Endothelial cell of umbilical vein (primary cell): ENCODE measurements at regions not wholly inside any gene's neighbourhood (a gene's known extent, or its start where the extent isn't known, plus 50 kb on each side); places are given as distances from the start of the nearest gene placed in this dataset.

Experiments used
- BruUV-seq: library from RNA; stranded (reverse); fragments of 400-500 nt; replicated peaks from 2 replicates; lab custom pipeline; 2021; lab: Mats Ljungman, UMichigan
- CTCF ChIA-PET: fragments of 300-600, 350-600 bp; sonication (Branson Sonifier 250); formaldehyde crosslinking; loops from one replicate; lab custom pipeline; 2021; ENCODE audit warnings: antibody characterized with exemption, inconsistent platforms; lab: Charles Lee
- POLR2A ChIA-PET: fragments of 300-600, 350-600 bp; sonication (Branson Sonifier 250); formaldehyde crosslinking; loops from one replicate; lab custom pipeline; 2021; ENCODE audit warnings: antibody characterized with exemption, inconsistent platforms; lab: Charles Lee
- DNase-seq: peaks from one replicate; pipeline ENCODE4 v3.0.0-alpha.2; 2011; ENCODE audit warnings: low read depth, low spot score
- FAIRE-seq: peaks from 2 replicates; lab custom pipeline; 2011; peaks lifted over from hg19 to GRCh38; lab: Jason Lieb, UNC
- H2AFZ ChIP-seq: 2 replicates; pipeline ENCODE4 v1.6.0; 2012; ENCODE audit warnings: low read depth, low read length, control low read depth, inconsistent platforms
- H3K27ac ChIP-seq: 2 replicates; pipeline ENCODE4 v1.5.1; 2011; ENCODE audit warnings: low read depth, mild to moderate bottlenecking, control low read depth, low read length, moderate library complexity; ENCODE audit not compliant: insufficient read depth
- H3K27me3 ChIP-seq, 2 experiments: 2 replicates each; pipeline versions ENCODE4 v1.6.0 to v1.6.1; 2011; ENCODE audit warnings: low read length in 2 of 2, mixed read lengths in 1 of 2; ENCODE audit not compliant: control insufficient read depth in 2 of 2, insufficient read depth in 2 of 2
- H3K36me3 ChIP-seq, 2 experiments: 2 replicates in 1 of 2; 3 replicates in 1 of 2; pipeline ENCODE4 v1.5.1; 2011; ENCODE audit warnings: low read length in 2 of 2, mild to moderate bottlenecking in 1 of 2, moderate library complexity in 1 of 2; ENCODE audit not compliant: control insufficient read depth in 2 of 2, insufficient read depth in 2 of 2; ENCODE audit errors: extremely low read depth in 1 of 2
- H3K4me1 ChIP-seq: 3 replicates; pipeline ENCODE4 v1.5.1; 2011; ENCODE audit warnings: mild to moderate bottlenecking, low read length; ENCODE audit not compliant: control insufficient read depth, insufficient read depth; ENCODE audit errors: extremely low read depth
- H3K4me2 ChIP-seq: 2 replicates; pipeline ENCODE4 v1.6.1; 2011; ENCODE audit warnings: low read length, control low read depth, mixed read lengths; ENCODE audit not compliant: insufficient read depth
- H3K4me3 ChIP-seq, 3 experiments: fragments of 200-600 bp in 1 of 3; sonication (generic), shearing (Covaris generic) in 1 of 3; replicated peaks in 1 of 3; 2 replicates each; pipeline ENCODE4 v1.5.1; 2011 to 2016; ENCODE audit warnings: control low read depth in 3 of 3, low read length in 3 of 3, mild to moderate bottlenecking in 2 of 3, inconsistent platforms in 1 of 3, low read depth in 1 of 3, moderate library complexity in 1 of 3; ENCODE audit not compliant: insufficient read depth in 1 of 3
- H3K79me2 ChIP-seq: 2 replicates; pipeline ENCODE4 v1.6.0; 2012; ENCODE audit warnings: low read length, inconsistent platforms; ENCODE audit not compliant: control insufficient read depth, insufficient read depth
- H3K9ac ChIP-seq: replicated peaks from 2 replicates; pipeline ENCODE3; 2011; ENCODE audit warnings: low read length, control low read depth; ENCODE audit not compliant: insufficient read depth; ENCODE audit errors: extremely low read depth
- H3K9me1 ChIP-seq: replicated peaks from 3 replicates; pipeline ENCODE4 v1.6.0; 2011; ENCODE audit warnings: mild to moderate bottlenecking, low read length; ENCODE audit not compliant: control insufficient read depth, insufficient read depth; ENCODE audit errors: extremely low read depth
- H3K9me3 ChIP-seq: replicated peaks from 2 replicates; pipeline ENCODE4 v1.5.1; 2012; ENCODE audit warnings: low read length, inconsistent platforms; ENCODE audit not compliant: control insufficient read depth, insufficient read depth
- H4K20me1 ChIP-seq: replicated peaks from 2 replicates; pipeline ENCODE3; 2011; ENCODE audit warnings: mild to moderate bottlenecking, low read length; ENCODE audit not compliant: control insufficient read depth, insufficient read depth; ENCODE audit errors: extremely low read depth
- EZH2 ChIP-seq: IDR thresholded peaks from 2 replicates; pipeline ENCODE4 v1.6.1; 2012; ENCODE audit warnings: borderline replicate concordance, low read depth, mild to moderate bottlenecking, moderate library complexity, low read length, inconsistent platforms; ENCODE audit not compliant: severe bottlenecking
- FOS ChIP-seq: IDR thresholded peaks from 2 replicates; pipeline ENCODE4 v1.6.1; 2011; ENCODE audit warnings: mild to moderate bottlenecking, low read length, moderate library complexity, borderline replicate concordance; ENCODE audit not compliant: insufficient read depth
- GATA2 ChIP-seq: IDR thresholded peaks from 2 replicates; pipeline ENCODE4 v1.7.0; 2011; ENCODE audit warnings: low read depth, mild to moderate bottlenecking, moderate library complexity, mixed read lengths, low read length; ENCODE audit not compliant: insufficient read length, insufficient read depth
- JUN ChIP-seq: IDR thresholded peaks from 2 replicates; pipeline ENCODE4 v1.6.1; 2011; ENCODE audit warnings: borderline replicate concordance, low read depth; ENCODE audit not compliant: insufficient read length, insufficient read depth
- MYC ChIP-seq: IDR thresholded peaks from one replicate; pipeline ENCODE4 v1.6.1; 2011; ENCODE audit warnings: mild to moderate bottlenecking, low read depth, low read length
- POLR2A ChIP-seq: IDR thresholded peaks from 2 replicates; pipeline ENCODE4 v1.6.1; 2012; ENCODE audit warnings: low read depth, mild to moderate bottlenecking, control low read depth, low read length
- POLR2AphosphoS5 ChIP-seq: IDR thresholded peaks from 2 replicates; pipeline ENCODE4 v1.6.1; 2012; ENCODE audit warnings: low read depth, mild to moderate bottlenecking, control low read depth, low read length, moderate library complexity; ENCODE audit not compliant: insufficient read depth
- dilution Hi-C: fragments of 300-500 bp; cut with MboI; formaldehyde crosslinking; loops from one replicate; pipeline ENCODE4 v1.15.0; 2019; ENCODE audit warnings: low sequenced_read_pairs; ENCODE audit not compliant: extremely low pct_ligation_motif_present
- intact Hi-C: fragments of 100-400 bp; cut with micrococcal nuclease; formaldehyde crosslinking; loops from one replicate; pipeline ENCODE4 v1.10.0; 2022
- TF ChIP-seq, protein P1 (sequence below): IDR thresholded peaks from 2 replicates; pipeline ENCODE4 v1.6.1; 2011; ENCODE audit not compliant: insufficient read depth, insufficient read length
- TF ChIP-seq, protein P2 (sequence below), 2 donors: IDR thresholded peaks; 1 replicate in 1 of 2; 2 replicates in 1 of 2; pipeline ENCODE4 v1.5.1; 2011; ENCODE audit warnings: low read length in 2 of 2, mild to moderate bottlenecking in 2 of 2, moderate library complexity in 2 of 2, control low read depth in 1 of 2, inconsistent platforms in 1 of 2, low read depth in 1 of 2; ENCODE audit not compliant: insufficient read depth in 1 of 2; ENCODE audit errors: extremely low read depth in 1 of 2

DNA sequence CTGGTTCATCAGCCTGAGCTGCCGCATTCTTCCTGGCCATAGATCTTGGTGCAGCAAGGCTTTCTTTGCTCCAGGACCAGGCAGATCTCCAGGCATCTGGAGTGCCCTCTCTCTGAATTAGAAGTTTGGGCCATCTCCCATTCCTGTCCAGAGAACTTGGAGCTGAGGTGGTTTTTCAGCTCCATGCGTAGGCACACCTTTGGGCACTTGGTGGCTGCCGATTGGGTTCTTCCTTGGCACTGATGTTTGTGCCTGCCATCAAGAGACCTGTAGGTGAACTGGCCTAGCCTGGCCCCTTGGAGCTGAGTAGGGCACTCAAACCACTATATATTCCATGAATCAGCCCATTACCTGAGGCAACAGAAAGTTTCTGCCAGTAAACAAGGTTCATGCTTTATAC is 206.0 kb upstream of the PCDH17 start:
- dilution Hi-C loops (no loop called here), intact Hi-C loops (no loop called here)
- DNase-seq (no peak), FAIRE-seq (no peak)
- Histone ChIP-seq H3K9me1 (no peaks in the 10 kb centered on the region), H2AFZ (no peak overlapping the region), H4K20me1 (no peaks in the 10 kb centered on the region), H3K9ac (no peak overlapping the region), H3K9me3 (no peaks in the 10 kb centered on the region), H3K36me3 (no peaks in the 10 kb centered on the region), H3K27ac (no peak overlapping the region), H3K79me2 (no peaks in the 10 kb centered on the region), H3K27me3 (no peaks in the 10 kb centered on the region), H3K4me1 (no peaks in the 10 kb centered on the region), H3K4me3 (no peak overlapping the region), H3K4me2 (no peak overlapping the region)
- CTCF ChIA-PET = no interaction called here
- TF ChIP-seq MYC (no peak), POLR2AphosphoS5 (no peak), POLR2A (no peak), EZH2 (no peak), GATA2 (no peak), JUN (no peak), FOS (no peak)
- TF ChIP-seq, protein P1, sequence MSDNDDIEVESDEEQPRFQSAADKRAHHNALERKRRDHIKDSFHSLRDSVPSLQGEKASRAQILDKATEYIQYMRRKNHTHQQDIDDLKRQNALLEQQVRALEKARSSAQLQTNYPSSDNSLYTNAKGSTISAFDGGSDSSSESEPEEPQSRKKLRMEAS = no peak
- TF ChIP-seq, protein P2, sequence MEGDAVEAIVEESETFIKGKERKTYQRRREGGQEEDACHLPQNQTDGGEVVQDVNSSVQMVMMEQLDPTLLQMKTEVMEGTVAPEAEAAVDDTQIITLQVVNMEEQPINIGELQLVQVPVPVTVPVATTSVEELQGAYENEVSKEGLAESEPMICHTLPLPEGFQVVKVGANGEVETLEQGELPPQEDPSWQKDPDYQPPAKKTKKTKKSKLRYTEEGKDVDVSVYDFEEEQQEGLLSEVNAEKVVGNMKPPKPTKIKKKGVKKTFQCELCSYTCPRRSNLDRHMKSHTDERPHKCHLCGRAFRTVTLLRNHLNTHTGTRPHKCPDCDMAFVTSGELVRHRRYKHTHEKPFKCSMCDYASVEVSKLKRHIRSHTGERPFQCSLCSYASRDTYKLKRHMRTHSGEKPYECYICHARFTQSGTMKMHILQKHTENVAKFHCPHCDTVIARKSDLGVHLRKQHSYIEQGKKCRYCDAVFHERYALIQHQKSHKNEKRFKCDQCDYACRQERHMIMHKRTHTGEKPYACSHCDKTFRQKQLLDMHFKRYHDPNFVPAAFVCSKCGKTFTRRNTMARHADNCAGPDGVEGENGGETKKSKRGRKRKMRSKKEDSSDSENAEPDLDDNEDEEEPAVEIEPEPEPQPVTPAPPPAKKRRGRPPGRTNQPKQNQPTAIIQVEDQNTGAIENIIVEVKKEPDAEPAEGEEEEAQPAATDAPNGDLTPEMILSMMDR (IDR thresholded peaks at IDR 0.05; ENCODE audit: extremely low read depth in 1 of 2, insufficient read depth in 1 of 2, low read depth in 1 of 2, low read length in 2 of 2) = no peak
- BruUV-seq = no TSS peak
- POLR2A ChIA-PET = no interaction called here
